ENCODE measurements at regions not wholly inside any gene's neighbourhood (a gene's known extent, or its start where the extent isn't known, plus 50 kb on each side); places are given as distances from the start of the nearest gene placed in this dataset.

DNA sequence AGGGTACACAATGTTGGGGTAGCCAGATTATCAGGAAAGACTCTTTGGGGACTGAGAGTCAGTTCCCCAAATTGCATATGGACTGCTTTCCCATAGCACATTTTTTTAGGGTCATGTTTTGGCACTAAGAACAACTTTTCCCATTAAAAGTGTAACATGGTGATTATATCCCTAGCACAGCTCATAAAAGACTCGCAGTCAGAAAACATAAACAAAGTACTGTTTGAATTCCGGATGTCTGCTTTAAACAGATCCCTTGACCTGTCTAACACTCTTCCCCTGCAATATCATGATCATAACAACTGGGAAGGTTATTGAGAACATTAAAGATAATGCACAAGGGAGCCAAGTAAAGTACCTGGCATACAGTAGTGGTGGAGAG lies 262.2 kb downstream of the ASXL3 start:
- TF ChIP-seq POLR2A (IDR thresholded peaks at IDR 0.05): no peak
- TF ChIP-seq, protein P1, sequence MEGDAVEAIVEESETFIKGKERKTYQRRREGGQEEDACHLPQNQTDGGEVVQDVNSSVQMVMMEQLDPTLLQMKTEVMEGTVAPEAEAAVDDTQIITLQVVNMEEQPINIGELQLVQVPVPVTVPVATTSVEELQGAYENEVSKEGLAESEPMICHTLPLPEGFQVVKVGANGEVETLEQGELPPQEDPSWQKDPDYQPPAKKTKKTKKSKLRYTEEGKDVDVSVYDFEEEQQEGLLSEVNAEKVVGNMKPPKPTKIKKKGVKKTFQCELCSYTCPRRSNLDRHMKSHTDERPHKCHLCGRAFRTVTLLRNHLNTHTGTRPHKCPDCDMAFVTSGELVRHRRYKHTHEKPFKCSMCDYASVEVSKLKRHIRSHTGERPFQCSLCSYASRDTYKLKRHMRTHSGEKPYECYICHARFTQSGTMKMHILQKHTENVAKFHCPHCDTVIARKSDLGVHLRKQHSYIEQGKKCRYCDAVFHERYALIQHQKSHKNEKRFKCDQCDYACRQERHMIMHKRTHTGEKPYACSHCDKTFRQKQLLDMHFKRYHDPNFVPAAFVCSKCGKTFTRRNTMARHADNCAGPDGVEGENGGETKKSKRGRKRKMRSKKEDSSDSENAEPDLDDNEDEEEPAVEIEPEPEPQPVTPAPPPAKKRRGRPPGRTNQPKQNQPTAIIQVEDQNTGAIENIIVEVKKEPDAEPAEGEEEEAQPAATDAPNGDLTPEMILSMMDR (IDR thresholded peaks at IDR 0.05): no peak

Data from body of pancreas (tissue), 4 donors.